HG03520 (cell line): ENCODE measurements at regions not wholly inside any gene's neighbourhood (a gene's known extent, or its start where the extent isn't known, plus 50 kb on each side); places are given as distances from the start of the nearest gene placed in this dataset.
"Not testable (repeated sequence)": the region's sequence is repeated elsewhere in the genome, so short reads cannot be mapped to it uniquely, and the experiment has no call there.

Source experiments
- ATAC-seq: cut with Tn5 transposase; IDR thresholded peaks from one replicate; pipeline ENCODE4 v1.9.1; 2021; ENCODE audit warnings: mild to moderate bottlenecking, moderate library complexity; ENCODE audit not compliant: unreplicated experiment

- no peak for ATAC-seq
Observed at GRCh38 chr1:213702703-213703102, 285.1 kb upstream of the PROX1 start.

DNA sequence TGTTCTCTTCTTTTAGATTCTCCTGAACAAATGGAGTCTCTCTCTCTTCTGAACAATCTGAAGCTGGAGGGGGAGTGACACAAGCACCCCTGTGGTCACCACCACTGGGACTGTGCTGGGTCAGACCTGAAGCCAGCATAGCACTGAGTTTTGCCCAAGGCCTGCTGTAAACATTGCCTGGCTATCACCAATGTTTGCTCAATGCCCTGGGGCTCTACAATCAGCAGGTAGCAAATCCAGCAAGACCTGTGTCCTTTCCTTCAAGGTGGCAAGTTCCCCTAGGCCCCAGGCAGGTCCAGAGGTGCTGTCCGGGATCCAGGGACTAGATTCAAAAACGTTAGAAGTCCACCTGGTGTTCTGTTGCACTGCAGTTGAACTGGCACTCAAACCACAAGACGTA lies 282.8 kb upstream of the PROX1 start:
- ATAC-seq = no peak

DNA sequence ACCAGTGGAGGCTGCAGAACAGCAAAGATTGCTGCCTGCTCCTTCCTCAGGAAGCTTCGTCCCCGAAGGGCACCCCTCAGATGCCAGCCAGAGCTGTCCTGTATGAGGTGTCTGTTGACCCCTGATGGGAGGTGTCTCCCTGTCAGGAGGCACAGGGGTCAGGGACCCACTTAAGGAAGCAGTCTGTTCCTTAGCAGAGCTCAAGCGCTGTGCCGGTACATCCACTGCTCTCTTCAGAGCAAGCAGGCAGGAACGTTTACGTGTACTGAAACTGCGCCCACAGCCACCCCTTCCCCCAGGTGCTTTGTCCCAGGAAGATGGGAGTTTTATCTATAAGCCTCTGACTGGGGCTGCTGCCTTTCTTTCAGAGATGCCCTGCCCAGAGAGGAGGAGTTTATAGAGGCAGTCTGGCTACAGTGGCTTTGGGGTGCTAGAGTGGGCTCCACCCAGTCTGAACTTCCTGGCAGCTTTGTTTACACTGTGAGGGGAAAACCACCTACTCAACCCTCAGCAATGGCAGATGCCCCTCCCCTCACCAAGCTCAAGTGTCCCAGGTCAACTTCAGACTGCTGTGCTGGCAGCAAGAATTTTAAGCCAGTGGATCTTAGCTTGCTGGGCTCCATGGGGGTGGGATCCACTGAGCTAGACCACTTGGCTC lies 275.8 kb upstream of the PROX1 start:
- not testable (repeated sequence) for ATAC-seq

- no peak for ATAC-seq
Observed at GRCh38 chr1:213714645-213715044, 273.1 kb upstream of the PROX1 start.

DNA sequence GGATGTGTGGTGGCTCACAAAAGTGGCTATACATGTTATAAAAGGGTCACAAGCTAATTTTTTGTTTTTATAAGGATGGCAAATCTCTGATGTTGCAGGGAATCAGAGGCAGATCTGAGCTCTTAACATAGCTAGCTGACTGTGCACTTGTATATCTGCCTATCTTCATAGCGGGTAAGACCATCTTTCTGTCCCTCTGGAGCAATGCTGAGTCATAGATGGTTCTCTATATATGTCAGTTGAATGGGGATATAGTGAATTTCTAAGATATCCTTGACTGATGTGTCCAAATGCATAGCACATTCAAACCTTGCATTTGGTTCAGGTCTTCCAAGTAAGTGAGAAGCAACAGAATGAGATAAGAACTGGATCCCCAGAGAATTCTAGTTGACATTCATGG lies 272.6 kb upstream of the PROX1 start:
- ATAC-seq = no peak

DNA sequence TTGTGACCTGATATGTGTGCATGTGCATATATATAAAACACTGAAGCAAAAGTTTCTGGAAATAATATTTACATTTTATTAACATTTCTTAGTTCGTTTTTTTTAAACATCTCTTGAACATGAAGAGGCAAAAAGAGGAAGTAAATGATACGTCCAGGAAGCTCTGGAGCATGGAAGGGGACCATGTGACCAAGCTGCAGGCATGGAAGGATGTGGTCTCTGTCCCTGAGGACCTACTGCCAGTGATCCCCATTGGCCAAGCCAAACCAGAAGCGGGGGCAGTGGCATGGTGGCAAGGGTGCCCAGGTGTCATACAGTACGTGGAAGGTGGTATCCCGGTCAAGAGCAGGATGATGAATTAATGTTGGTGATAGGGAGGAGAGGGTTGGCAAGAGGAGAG lies 268.3 kb upstream of the PROX1 start:
- ATAC-seq = no peak

DNA sequence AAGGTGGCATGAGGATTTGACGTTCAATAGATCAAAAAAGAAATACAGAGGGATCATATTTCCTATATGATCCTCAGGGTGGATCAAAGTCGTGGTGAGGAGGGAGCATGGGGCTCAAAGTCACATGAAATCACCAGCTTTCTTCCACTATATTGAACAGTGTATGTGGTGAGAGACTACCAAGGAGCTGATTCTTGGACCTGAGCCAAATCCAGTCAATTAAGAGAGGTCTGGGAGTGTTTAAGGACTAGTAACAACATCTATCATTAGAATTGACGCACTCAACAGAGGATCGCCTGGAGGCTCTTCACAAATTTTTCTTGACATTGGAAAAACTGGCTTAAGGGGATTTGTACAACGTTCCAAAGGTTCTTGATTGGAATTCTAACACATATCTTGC lies 267.7 kb upstream of the PROX1 start:
- ATAC-seq = no peak

DNA sequence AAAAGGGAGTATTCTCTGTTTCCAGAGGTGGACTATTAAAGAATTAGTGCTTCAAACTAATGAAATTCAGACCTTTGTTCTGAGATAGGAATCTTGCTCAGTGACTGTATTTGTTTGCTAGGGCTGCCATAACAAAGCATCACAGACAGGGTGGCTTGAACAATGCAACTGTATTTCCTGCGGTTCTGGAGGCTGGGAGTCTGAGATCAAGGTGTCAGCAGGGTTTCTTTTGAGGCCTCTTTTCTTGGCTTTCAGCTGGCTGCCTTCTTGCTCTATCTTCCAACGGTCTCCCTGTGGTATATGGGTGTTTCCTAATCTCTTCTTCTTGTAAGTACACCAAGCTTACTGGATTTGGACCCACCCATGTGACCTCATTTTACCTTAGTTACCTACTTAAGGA lies 264.6 kb upstream of the PROX1 start:
- ATAC-seq = no peak

GRCh38 chr1:213724640-213725536 lies 262.9 kb upstream of the PROX1 start:
- no peak for ATAC-seq

DNA sequence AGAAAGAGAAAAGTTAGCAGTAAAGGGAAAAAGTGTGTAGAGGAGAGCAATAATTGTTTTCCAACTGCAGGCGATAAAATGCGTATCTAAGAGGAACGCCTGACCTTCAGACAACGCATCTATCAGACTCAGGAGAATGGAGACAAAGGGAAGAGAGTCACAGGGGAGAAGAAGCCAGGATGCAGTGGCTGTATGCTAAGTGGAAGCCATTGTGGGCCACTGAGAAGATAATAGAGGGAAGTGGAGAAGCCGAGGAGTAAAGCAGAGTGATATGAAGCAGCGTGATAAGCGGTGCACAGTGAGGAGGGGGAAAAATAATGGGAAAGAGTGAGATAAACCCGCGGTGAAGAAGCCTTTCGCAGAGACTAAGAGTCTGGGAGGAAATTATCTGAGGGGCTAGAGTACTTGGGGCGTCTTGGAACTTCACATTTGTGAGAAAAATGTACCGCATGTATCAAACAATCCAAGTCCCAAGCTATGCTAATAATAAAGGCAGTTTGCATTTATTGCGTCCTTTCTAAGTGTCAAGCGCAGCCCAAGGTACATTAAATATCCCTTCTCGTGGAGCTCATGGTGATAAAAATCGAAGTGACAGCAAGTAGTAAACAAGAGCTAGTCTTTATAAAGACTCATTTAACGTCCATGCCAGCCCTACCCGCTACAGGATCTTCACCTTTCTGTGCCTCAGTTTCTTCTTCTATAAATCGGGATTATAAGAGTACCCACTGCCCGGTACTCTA lies 259.8 kb upstream of the PROX1 start:
- no peak for ATAC-seq

- no peak for ATAC-seq
Observed at GRCh38 chr1:213728593-213729536, 258.9 kb upstream of the PROX1 start.

DNA sequence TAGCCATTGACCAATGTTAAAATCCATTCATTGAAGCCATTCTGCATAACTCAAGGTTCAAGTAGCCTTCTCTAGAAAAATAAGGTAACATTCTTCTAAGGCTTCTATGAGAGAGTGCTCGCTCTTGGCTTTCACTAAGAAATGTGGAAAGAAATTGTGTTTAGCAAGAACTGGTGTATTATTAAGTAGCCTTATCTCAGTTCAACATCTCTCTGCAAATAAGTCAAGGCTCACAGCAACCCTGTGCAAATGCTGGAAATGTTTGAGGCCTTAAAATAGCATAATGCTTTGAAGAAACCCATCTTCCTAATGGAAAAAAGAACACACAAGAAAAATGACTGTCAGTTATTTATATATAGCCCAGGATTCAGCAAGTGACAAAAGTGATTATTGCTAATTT lies 254.1 kb upstream of the PROX1 start:
- no peak for ATAC-seq

GRCh38 chr1:213737398-213738035 lies 250.3 kb upstream of the PROX1 start:
- no peak for ATAC-seq

DNA sequence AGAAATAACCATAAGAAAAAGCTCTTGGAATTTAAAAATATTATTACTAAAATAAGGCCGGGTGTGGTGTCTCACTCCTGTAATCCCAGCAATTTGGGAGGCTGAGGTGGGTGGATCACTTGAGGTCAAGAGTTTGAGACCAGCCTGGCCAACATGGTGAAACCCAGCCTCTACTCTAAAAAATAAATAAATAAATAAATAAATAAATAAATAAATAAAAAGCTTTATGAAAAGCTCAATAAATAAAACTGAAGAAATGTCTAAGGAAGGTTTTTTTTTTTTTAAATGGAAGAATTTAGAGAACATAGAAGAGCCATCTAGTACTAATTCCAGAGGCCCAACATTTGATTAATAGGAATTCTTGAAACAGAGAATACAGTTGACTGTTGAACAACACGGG lies 249.1 kb upstream of the PROX1 start:
- no peak for ATAC-seq

DNA sequence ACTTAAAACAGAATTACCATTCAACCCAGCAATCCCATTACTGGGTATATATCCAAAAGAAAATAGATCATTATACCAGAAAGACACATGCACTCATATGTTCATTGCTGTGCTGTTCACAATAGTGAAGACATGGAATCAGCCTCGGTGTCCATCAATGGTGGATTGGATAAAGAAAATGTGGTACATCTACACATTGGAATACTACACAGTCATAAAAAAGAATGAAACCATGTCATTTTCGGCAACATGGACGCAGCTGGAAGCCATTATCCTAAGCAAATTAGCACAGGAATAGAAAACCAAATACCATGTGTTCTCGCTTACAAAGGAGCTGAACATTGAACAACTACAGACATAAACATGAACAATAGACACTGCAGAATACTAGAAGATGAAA lies 244.8 kb upstream of the PROX1 start:
- no peak for ATAC-seq

DNA sequence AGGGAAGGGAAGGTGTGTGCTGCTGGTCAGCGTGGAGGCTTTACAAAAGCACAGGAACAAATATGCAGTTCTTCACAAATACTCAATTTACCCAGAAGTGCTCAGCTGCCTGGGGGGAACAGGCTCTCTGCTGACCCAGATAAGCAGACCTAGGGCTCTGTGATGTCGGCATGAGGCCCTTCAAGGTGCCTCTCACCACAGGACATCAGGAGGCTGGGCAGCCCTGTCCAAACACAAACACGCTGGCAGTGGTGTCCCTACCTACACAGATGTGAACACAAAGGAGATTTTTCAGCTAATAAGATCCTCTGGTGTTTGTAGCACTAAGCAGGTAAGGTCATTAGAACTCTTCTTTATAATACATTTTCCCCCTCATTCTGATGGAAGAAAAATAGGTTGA lies 243.0 kb upstream of the PROX1 start:
- no peak for ATAC-seq

- ATAC-seq = no peak
Observed at GRCh38 chr1:213745451-213745850, 242.3 kb upstream of the PROX1 start.

DNA sequence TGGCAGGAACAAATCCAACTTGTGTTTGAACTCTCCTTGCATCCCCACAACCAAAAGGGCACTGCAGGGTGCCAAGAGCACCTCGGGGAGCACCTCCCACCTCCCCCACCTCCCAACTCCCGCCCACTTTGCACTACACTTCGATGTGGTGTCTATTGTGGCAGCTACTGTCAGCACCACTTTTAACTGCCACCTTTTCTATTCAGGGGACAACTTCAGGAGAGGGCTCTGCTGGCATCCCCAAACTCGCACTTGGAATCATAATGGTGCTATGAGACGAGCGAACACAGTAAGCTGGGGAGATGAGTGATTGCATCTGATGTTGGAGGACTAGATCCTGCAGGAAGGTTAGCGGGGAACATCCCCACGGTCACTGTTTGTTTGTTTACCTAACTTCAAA lies 238.2 kb upstream of the PROX1 start:
- ATAC-seq = no peak

- no peak for ATAC-seq
Observed at GRCh38 chr1:213750231-213751063, 237.3 kb upstream of the PROX1 start.
